HepG2 (cell line): ENCODE measurements at regions not wholly inside any gene's neighbourhood (a gene's known extent, or its start where the extent isn't known, plus 50 kb on each side); places are given as distances from the start of the nearest gene placed in this dataset.

Source experiments
- ATAC-seq: fragments of 200-7000 bp; cut with Tn5 transposase; 3 replicates; pipeline ENCODE4 v1.9.1; 2020; ENCODE audit warnings: mild to moderate bottlenecking, moderate library complexity
- BruUV-seq: library from RNA; stranded (reverse); fragments of 400-500 nt; replicated peaks from 2 replicates; lab custom pipeline; 2021; lab: Mats Ljungman, UMichigan
- CTCF ChIA-PET: fragments of 300-600 bp; formaldehyde crosslinking; extraction: SDS; loops from one replicate; lab custom pipeline; 2021; ENCODE audit warnings: low total read pairs, inconsistent platforms, low intra/inter-chr PET ratio; lab: Yijun Ruan, JAX
- POLR2A ChIA-PET: fragments of 350-600 bp; sonication (Branson Sonifier 250); formaldehyde crosslinking; loops from one replicate; lab custom pipeline; 2020; ENCODE audit warnings: antibody characterized with exemption, inconsistent platforms; lab: Yijun Ruan, JAX
- DNase-seq: peaks from one replicate; pipeline ENCODE4 v3.0.0-alpha.2; 2015; ENCODE audit warnings: low spot score
- FAIRE-seq: peaks from 3 replicates; lab custom pipeline; 2011; peaks lifted over from hg19 to GRCh38; lab: Jason Lieb, UNC
- H2AFZ ChIP-seq: one replicate; pipeline ENCODE4 v1.6.1; 2011; ENCODE audit warnings: low read length, inconsistent platforms
- H3K27ac ChIP-seq: fragments of 300-600 bp; 3 replicates; pipeline ENCODE4 v1.8.0; 2011; ENCODE audit warnings: mixed run types, mild to moderate bottlenecking, mixed read lengths, low read length, inconsistent platforms; ENCODE audit not compliant: insufficient read depth; ENCODE audit errors: extremely low read length
- H3K27me3 ChIP-seq, 2 experiments: fragments of 200-600 bp in 1 of 2; 2 replicates in 1 of 2; 3 replicates in 1 of 2; pipeline versions ENCODE4 v1.6.0 to v1.8.0; 2011; ENCODE audit warnings: low read length in 2 of 2, mild to moderate bottlenecking in 2 of 2, moderate library complexity in 2 of 2, inconsistent platforms in 1 of 2; ENCODE audit not compliant: insufficient read depth in 2 of 2, control insufficient read depth in 1 of 2
- H3K36me3 ChIP-seq, 2 experiments: fragments of 200-600 bp in 1 of 2; replicated peaks in 1 of 2; 2 replicates in 1 of 2; 3 replicates in 1 of 2; pipeline versions ENCODE4 v1.5.1 to v1.8.0; 2011; ENCODE audit warnings: low read length in 2 of 2, inconsistent platforms in 1 of 2; ENCODE audit not compliant: insufficient read depth in 2 of 2, control insufficient read depth in 1 of 2
- H3K4me1 ChIP-seq: 2 replicates; pipeline ENCODE4 v1.5.1; 2012; ENCODE audit warnings: low read length, inconsistent platforms; ENCODE audit not compliant: insufficient read depth
- H3K4me2 ChIP-seq: 2 replicates; pipeline ENCODE4 v1.6.0; 2011; ENCODE audit warnings: low read depth, low read length, inconsistent platforms
- H3K4me3 ChIP-seq, 3 experiments: fragments of 200-600 bp in 1 of 3; sonication (generic), shearing (Covaris generic) in 1 of 3; replicated peaks in 1 of 3; 2 replicates each; pipeline ENCODE4 v1.5.1; 2011 to 2016; ENCODE audit warnings: low read length in 3 of 3, inconsistent platforms in 2 of 3, low read depth in 2 of 3, mild to moderate bottlenecking in 2 of 3, control low read depth in 1 of 3, mixed read lengths in 1 of 3; ENCODE audit not compliant: insufficient read depth in 1 of 3
- H3K79me2 ChIP-seq: one replicate; pipeline ENCODE4 v1.6.1; 2011; ENCODE audit warnings: low read length, inconsistent platforms; ENCODE audit not compliant: insufficient read depth
- H3K9ac ChIP-seq: 2 replicates; pipeline ENCODE4 v1.6.0; 2011; ENCODE audit warnings: mild to moderate bottlenecking, low read depth, low read length, inconsistent platforms; ENCODE audit not compliant: insufficient read depth
- H3K9me3 ChIP-seq: 2 replicates; pipeline ENCODE4 v1.5.1; 2012; ENCODE audit warnings: mild to moderate bottlenecking, low read length
- H4K20me1 ChIP-seq: 2 replicates; pipeline ENCODE4 v1.6.0; 2011; ENCODE audit warnings: inconsistent platforms, mild to moderate bottlenecking, low read length, moderate library complexity; ENCODE audit not compliant: insufficient read depth
- BRD4 ChIP-seq: sonication (generic); formaldehyde crosslinking; IDR thresholded peaks from 2 replicates; pipeline ENCODE4 v1.4.0; 2020; ENCODE audit warnings: missing genetic modification reagents
- E2F5 ChIP-seq: sonication (generic); formaldehyde crosslinking; conservative IDR thresholded peaks from 2 replicates; pipeline ENCODE4 v1.4.0; 2020; ENCODE audit warnings: missing genetic modification reagents
- FOXC1 ChIP-seq: sonication (generic); formaldehyde crosslinking; IDR thresholded peaks from 2 replicates; pipeline ENCODE4 v1.8.0; 2022; ENCODE audit warnings: mild to moderate bottlenecking, missing genetic modification reagents, borderline replicate concordance
- HBP1 ChIP-seq: IDR thresholded peaks from 2 replicates; pipeline ENCODE4 v1.6.1; 2016; ENCODE audit warnings: low read depth, control low read depth
- KLF13 ChIP-seq: sonication (generic); formaldehyde crosslinking; IDR thresholded peaks from 2 replicates; pipeline ENCODE4 v1.4.0; 2020; ENCODE audit warnings: mild to moderate bottlenecking, missing genetic modification reagents
- NCOA5 ChIP-seq: sonication (generic); formaldehyde crosslinking; IDR thresholded peaks from 2 replicates; pipeline ENCODE4 v1.4.0; 2020; ENCODE audit warnings: missing genetic modification reagents
- PRMT3 ChIP-seq: sonication (generic); formaldehyde crosslinking; IDR thresholded peaks from 2 replicates; pipeline ENCODE4 v1.8.1; 2022; ENCODE audit warnings: low read depth, mild to moderate bottlenecking, moderate library complexity, missing genetic modification reagents, borderline replicate concordance
- SNAI1 ChIP-seq: sonication (generic); formaldehyde crosslinking; IDR thresholded peaks from 2 replicates; pipeline ENCODE4 v1.5.0; 2020; ENCODE audit warnings: mild to moderate bottlenecking, missing genetic modification reagents, borderline replicate concordance
- SRSF1 ChIP-seq: fragments of 200-400 bp; formaldehyde crosslinking; optimal IDR thresholded peaks from 2 replicates; pipeline ENCODE3; 2017; ENCODE audit warnings: mild to moderate bottlenecking, low read depth, low read length, moderate library complexity
- ZNF121 ChIP-seq: sonication (generic); formaldehyde crosslinking; IDR thresholded peaks from 2 replicates; pipeline ENCODE4 v1.5.0; 2020; ENCODE audit warnings: mild to moderate bottlenecking, missing genetic modification reagents
- ZNF580 ChIP-seq: IDR thresholded peaks from 2 replicates; pipeline ENCODE4 v1.6.1; 2016; ENCODE audit warnings: low read depth, borderline replicate concordance
- ZNF704 ChIP-seq: sonication (generic); formaldehyde crosslinking; IDR thresholded peaks from 2 replicates; pipeline ENCODE4 v1.8.1; 2023; ENCODE audit warnings: mild to moderate bottlenecking, inconsistent platforms, moderate library complexity, missing genetic modification reagents, borderline replicate concordance
- ZNF800 ChIP-seq: sonication (generic); formaldehyde crosslinking; IDR thresholded peaks from 2 replicates; pipeline ENCODE4 v1.4.0; 2020; ENCODE audit warnings: missing genetic modification reagents
- ZSCAN22 ChIP-seq: sonication (generic); formaldehyde crosslinking; IDR thresholded peaks from 2 replicates; pipeline ENCODE4 v1.4.0; 2020; ENCODE audit warnings: mild to moderate bottlenecking, missing genetic modification reagents
- WGBS: methylation state at CpG from one replicate; pipeline ENCODE4 v1.1.6; 2017; ENCODE audit warnings: low lambda C conversion rate; 5-methylcytosine and 5-hydroxymethylcytosine counted together
- in situ Hi-C: cut with HindIII; loops from 2 replicates; pipeline ENCODE4 v1.10.0; 2017; ENCODE audit warnings: low pct_unique_long_range_greater_than_20kb; ENCODE audit not compliant: extremely low pct_ligation_motif_present
- intact Hi-C: fragments of 100-400 bp; cut with micrococcal nuclease; formaldehyde crosslinking; loops from one replicate; pipeline ENCODE4 v1.10.0; 2022; ENCODE audit not compliant: unreplicated experiment

GRCh38 chr3:95629802-95630201 is 1184.6 kb upstream of the EPHA6 start:
- WGBS = 0% methylated on average over 1 of the region's 1 CpG

More at GRCh38 chr3:95629802-95630201, 1184.6 kb upstream of the EPHA6 start:
- Histone ChIP-seq H3K4me1 (no peaks in the 10 kb centered on the region), H3K4me3 (no peak overlapping the region), H3K27me3 (no peaks in the 10 kb centered on the region), H4K20me1 (no peaks in the 10 kb centered on the region), H3K9me3 (no peaks in the 10 kb centered on the region), H3K9ac (no peak overlapping the region), H3K36me3 (no peaks in the 10 kb centered on the region), H2AFZ (no peak overlapping the region), H3K4me2 (no peak overlapping the region), H3K27ac (no peak overlapping the region), H3K79me2 (no peaks in the 10 kb centered on the region)
- ATAC-seq = no peak
- POLR2A ChIA-PET = no interaction called here
- BruUV-seq = no TSS peak
- intact Hi-C loops (no loop called here), in situ Hi-C loops (no loop called here)
- no peak for DNase-seq
- CTCF ChIA-PET = no interaction called here
- no peak for TF ChIP-seq ZNF121 (CRISPR knock-in tag)
- no peak for TF ChIP-seq BRD4
- no peak for TF ChIP-seq ZNF580 (CRISPR knock-in tag)
- TF ChIP-seq FOXC1 (CRISPR knock-in tag) = no peak
- TF ChIP-seq NCOA5 (CRISPR knock-in tag) = no peak
- TF ChIP-seq PRMT3 (CRISPR knock-in tag) = no peak
- no peak for TF ChIP-seq KLF13 (CRISPR knock-in tag)
- no peak for TF ChIP-seq E2F5
- no peak for TF ChIP-seq HBP1 (CRISPR knock-in tag)
- no peak for TF ChIP-seq SNAI1 (CRISPR knock-in tag)
- TF ChIP-seq ZSCAN22 (CRISPR knock-in tag) = no peak
- TF ChIP-seq SRSF1 = no peak
- no peak for TF ChIP-seq ZNF704
- TF ChIP-seq ZNF800 = no peak
- no peak for FAIRE-seq
